H9 (cell line): ENCODE measurements at regions not wholly inside any gene's neighbourhood (a gene's known extent, or its start where the extent isn't known, plus 50 kb on each side); places are given as distances from the start of the nearest gene placed in this dataset.

ENCODE experiments used
- DNase-seq: peaks from one replicate; pipeline ENCODE4 v3.0.0-alpha.2; 2017
- H2AFZ ChIP-seq: one replicate; pipeline ENCODE4 v1.6.1; 2013; ENCODE audit warnings: mild to moderate bottlenecking, low read length, control low read depth, moderate library complexity
- H2AK5ac ChIP-seq: 2 replicates; pipeline ENCODE4 v1.6.1; 2013; ENCODE audit warnings: low read length, control low read depth, mixed read lengths; ENCODE audit not compliant: insufficient read length
- H2BK120ac ChIP-seq: one replicate; pipeline ENCODE4 v1.6.1; 2013; ENCODE audit warnings: low read depth, mild to moderate bottlenecking, low read length, control low read depth, inconsistent platforms; ENCODE audit not compliant: poor library complexity, severe bottlenecking
- H2BK12ac ChIP-seq: 2 replicates; pipeline ENCODE4 v1.6.1; 2013; ENCODE audit warnings: low read length, control low read depth, mixed read lengths, low read depth; ENCODE audit not compliant: insufficient read length
- H2BK15ac ChIP-seq: 2 replicates; pipeline ENCODE4 v1.6.1; 2013; ENCODE audit warnings: low read depth, low read length, control low read depth
- H2BK20ac ChIP-seq: one replicate; pipeline ENCODE4 v1.6.1; 2013; ENCODE audit warnings: low read depth, mild to moderate bottlenecking, low read length, control low read depth, inconsistent platforms; ENCODE audit not compliant: poor library complexity, severe bottlenecking
- H2BK5ac ChIP-seq: 2 replicates; pipeline ENCODE4 v1.6.1; 2013; ENCODE audit warnings: low read length, control low read depth, mixed read lengths; ENCODE audit not compliant: insufficient read length
- H3K14ac ChIP-seq: 2 replicates; pipeline ENCODE4 v1.6.1; 2013; ENCODE audit warnings: low read length, control low read depth; ENCODE audit not compliant: insufficient read depth
- H3K18ac ChIP-seq: 2 replicates; pipeline ENCODE4 v1.6.1; 2013; ENCODE audit warnings: low read depth, mild to moderate bottlenecking, mixed read lengths, low read length, control low read depth; ENCODE audit not compliant: insufficient read length
- H3K23ac ChIP-seq: 2 replicates; pipeline ENCODE4 v1.6.1; 2013; ENCODE audit warnings: low read length, control low read depth, mixed read lengths, low read depth; ENCODE audit not compliant: insufficient read length
- H3K23me2 ChIP-seq: 2 replicates; pipeline ENCODE4 v1.6.1; 2013; ENCODE audit warnings: low read depth, mild to moderate bottlenecking, mixed read lengths, low read length, control low read depth; ENCODE audit not compliant: insufficient read length, poor library complexity, severe bottlenecking
- H3K27ac ChIP-seq: 2 replicates; pipeline ENCODE4 v1.5.1; 2013; ENCODE audit warnings: low read length, control low read depth, mixed read lengths, low read depth; ENCODE audit not compliant: insufficient read length
- H3K27me3 ChIP-seq: 2 replicates; pipeline ENCODE4 v1.6.1; 2013; ENCODE audit warnings: low read length, control low read depth, inconsistent platforms; ENCODE audit not compliant: insufficient read depth
- H3K4ac ChIP-seq: 2 replicates; pipeline ENCODE4 v1.6.1; 2013; ENCODE audit warnings: low read depth, mild to moderate bottlenecking, control low read depth, inconsistent platforms, low read length, moderate library complexity
- H3K4me1 ChIP-seq: 2 replicates; pipeline ENCODE4 v1.6.1; 2013; ENCODE audit warnings: low read length, control low read depth, inconsistent platforms; ENCODE audit not compliant: insufficient read depth
- H3K4me2 ChIP-seq: 2 replicates; pipeline ENCODE4 v1.6.1; 2013; ENCODE audit warnings: low read length, control low read depth, mixed read lengths; ENCODE audit not compliant: insufficient read length, insufficient read depth
- H3K56ac ChIP-seq: 2 replicates; pipeline ENCODE4 v1.6.1; 2013; ENCODE audit warnings: low read depth, mild to moderate bottlenecking, mixed read lengths, low read length, control low read depth; ENCODE audit not compliant: insufficient read length
- H3K79me1 ChIP-seq: 2 replicates; pipeline ENCODE4 v1.6.1; 2013; ENCODE audit warnings: low read depth, mild to moderate bottlenecking, moderate library complexity, low read length, control low read depth, inconsistent platforms; ENCODE audit not compliant: insufficient read depth, poor library complexity, severe bottlenecking
- H3K79me2 ChIP-seq: 2 replicates; pipeline ENCODE4 v1.6.1; 2013; ENCODE audit warnings: low read length, control low read depth, inconsistent platforms; ENCODE audit not compliant: insufficient read depth
- H3K9ac ChIP-seq: 2 replicates; pipeline ENCODE4 v1.6.1; 2013; ENCODE audit warnings: low read length, control low read depth, mixed read lengths; ENCODE audit not compliant: insufficient read length; ENCODE audit errors: extremely low read depth
- H3K9me3 ChIP-seq: one replicate; pipeline ENCODE4 v1.6.1; 2013; ENCODE audit warnings: low read depth, low read length, inconsistent platforms; ENCODE audit not compliant: control insufficient read depth
- H3T11ph ChIP-seq: one replicate; pipeline ENCODE4 v1.6.1; 2013; ENCODE audit warnings: mild to moderate bottlenecking, low read length, control low read depth, inconsistent platforms
- H4K20me1 ChIP-seq: one replicate; pipeline ENCODE4 v1.6.1; 2013; ENCODE audit not compliant: control insufficient read depth, insufficient read length, insufficient read depth
- H4K5ac ChIP-seq: 2 replicates; pipeline ENCODE4 v1.6.1; 2013; ENCODE audit warnings: low read depth, mild to moderate bottlenecking, mixed read lengths, low read length, control low read depth; ENCODE audit not compliant: insufficient read length
- H4K8ac ChIP-seq: replicated peaks from 2 replicates; pipeline ENCODE4 v1.6.1; 2013; ENCODE audit warnings: low read length, control low read depth, mixed read lengths, low read depth; ENCODE audit not compliant: insufficient read length
- H4K91ac ChIP-seq: 2 replicates; pipeline ENCODE4 v1.6.1; 2013; ENCODE audit warnings: low read depth, mild to moderate bottlenecking, moderate library complexity, mixed read lengths, low read length, control low read depth; ENCODE audit not compliant: insufficient read length
- H3K27ac Mint-ChIP-seq, 3 experiments: 2 replicates in 2 of 3; 3 replicates in 1 of 3; pipeline ENCODE4 v1.8.0; 2020 to 2021; ENCODE audit warnings: mixed read lengths in 3 of 3, mild to moderate bottlenecking in 1 of 3, moderate library complexity in 1 of 3
- H3K27me3 Mint-ChIP-seq: 2 replicates; pipeline ENCODE4 v1.8.0; 2021; ENCODE audit warnings: low read depth, mild to moderate bottlenecking, moderate library complexity, mixed read lengths
- H3K36me3 Mint-ChIP-seq, 3 experiments: 2 replicates in 2 of 3; 3 replicates in 1 of 3; pipeline ENCODE4 v1.8.0; 2020 to 2021; ENCODE audit warnings: low read depth in 3 of 3, mixed read lengths in 3 of 3; ENCODE audit not compliant: insufficient read depth in 1 of 3
- H3K4me1 Mint-ChIP-seq, 2 experiments: 2 replicates each; pipeline ENCODE4 v1.8.0; 2020; ENCODE audit warnings: mixed read lengths in 2 of 2
- H3K4me3 Mint-ChIP-seq, 2 experiments: 2 replicates in 1 of 2; 3 replicates in 1 of 2; pipeline ENCODE4 v1.8.0; 2020 to 2021; ENCODE audit warnings: mild to moderate bottlenecking in 2 of 2, mixed read lengths in 2 of 2, moderate library complexity in 1 of 2
- H3K9me3 Mint-ChIP-seq, 2 experiments: 2 replicates in 1 of 2; 3 replicates in 1 of 2; pipeline ENCODE4 v1.8.0; 2020; ENCODE audit warnings: mild to moderate bottlenecking in 2 of 2, mixed read lengths in 2 of 2, moderate library complexity in 1 of 2
- WGBS: extraction: QIAGEN DNeasy Blood & Tissue Kit; methylation state at CpG from one replicate; pipeline ENCODE4 v1.1.7; 2013; ENCODE audit warnings: missing lambda C conversion rate, low lambda C conversion rate, mixed read lengths; ENCODE audit not compliant: insufficient read length; ENCODE audit errors: extremely low coverage; 5-methylcytosine and 5-hydroxymethylcytosine counted together
- TF ChIP-seq, protein P1 (sequence below): fragments of 200-600 bp; sonication (generic); conservative IDR thresholded peaks from 3 replicates; pipeline ENCODE4 v1.8.0; 2021; ENCODE audit warnings: antibody characterized with exemption, mild to moderate bottlenecking

DNA sequence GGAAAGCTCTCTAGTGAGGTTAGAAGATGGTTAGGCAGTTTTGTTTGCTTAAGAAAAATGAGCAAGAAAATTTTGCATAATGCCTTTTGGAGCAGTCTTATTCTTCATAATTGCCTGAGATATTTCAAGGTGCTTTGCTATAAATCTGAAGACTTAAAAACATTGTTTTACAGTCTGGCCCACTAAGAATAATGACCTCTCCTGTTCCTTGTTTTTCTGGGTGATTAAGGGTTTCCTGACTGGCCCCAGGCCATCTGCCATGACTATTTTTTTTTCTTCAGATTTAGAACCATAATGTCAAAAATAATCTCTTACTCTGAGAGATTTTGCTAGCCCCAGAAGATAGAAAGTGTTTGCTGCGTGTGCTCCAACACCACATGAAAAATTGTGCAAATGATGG, 72.3 kb upstream of the CENPW start:
- no peak overlapping the region for H2BK12ac ChIP-seq
- no peaks in the 10 kb centered on the region for H3K4me1 ChIP-seq
- H3K4me1 Mint-ChIP-seq: no peaks in the 10 kb centered on the region
- no peak overlapping the region for H3K56ac ChIP-seq
- H2BK15ac ChIP-seq: no peak overlapping the region
- H4K5ac ChIP-seq: no peak overlapping the region
- TF ChIP-seq, protein P1, sequence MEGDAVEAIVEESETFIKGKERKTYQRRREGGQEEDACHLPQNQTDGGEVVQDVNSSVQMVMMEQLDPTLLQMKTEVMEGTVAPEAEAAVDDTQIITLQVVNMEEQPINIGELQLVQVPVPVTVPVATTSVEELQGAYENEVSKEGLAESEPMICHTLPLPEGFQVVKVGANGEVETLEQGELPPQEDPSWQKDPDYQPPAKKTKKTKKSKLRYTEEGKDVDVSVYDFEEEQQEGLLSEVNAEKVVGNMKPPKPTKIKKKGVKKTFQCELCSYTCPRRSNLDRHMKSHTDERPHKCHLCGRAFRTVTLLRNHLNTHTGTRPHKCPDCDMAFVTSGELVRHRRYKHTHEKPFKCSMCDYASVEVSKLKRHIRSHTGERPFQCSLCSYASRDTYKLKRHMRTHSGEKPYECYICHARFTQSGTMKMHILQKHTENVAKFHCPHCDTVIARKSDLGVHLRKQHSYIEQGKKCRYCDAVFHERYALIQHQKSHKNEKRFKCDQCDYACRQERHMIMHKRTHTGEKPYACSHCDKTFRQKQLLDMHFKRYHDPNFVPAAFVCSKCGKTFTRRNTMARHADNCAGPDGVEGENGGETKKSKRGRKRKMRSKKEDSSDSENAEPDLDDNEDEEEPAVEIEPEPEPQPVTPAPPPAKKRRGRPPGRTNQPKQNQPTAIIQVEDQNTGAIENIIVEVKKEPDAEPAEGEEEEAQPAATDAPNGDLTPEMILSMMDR: no peak
- no peaks in the 10 kb centered on the region for H4K20me1 ChIP-seq
- no peak overlapping the region for H3T11ph ChIP-seq
- no peaks in the 10 kb centered on the region for H3K79me2 ChIP-seq
- no peak overlapping the region for H3K27ac Mint-ChIP-seq
- no peak overlapping the region for H2AFZ ChIP-seq
- H2BK5ac ChIP-seq: no peak overlapping the region
- no peak overlapping the region for H3K14ac ChIP-seq
- no peak overlapping the region for H3K4me3 Mint-ChIP-seq
- no peak overlapping the region for H3K9ac ChIP-seq
- H3K27me3 ChIP-seq: no peaks in the 10 kb centered on the region
- no peak overlapping the region for H3K23ac ChIP-seq
- H3K27ac ChIP-seq: no peak overlapping the region
- no peak overlapping the region for H4K8ac ChIP-seq
- no peak overlapping the region for H2BK120ac ChIP-seq
- H3K4ac ChIP-seq: no peak overlapping the region
- DNase-seq: no peak
- H3K9me3 ChIP-seq: no peaks in the 10 kb centered on the region
- no peaks in the 10 kb centered on the region for H3K23me2 ChIP-seq
- WGBS: no CpG with 5 or more reads among the region's 1 CpG
- H2AK5ac ChIP-seq: no peak overlapping the region
- H2BK20ac ChIP-seq: no peak overlapping the region
- H4K91ac ChIP-seq: no peak overlapping the region
- no peaks in the 10 kb centered on the region for H3K9me3 Mint-ChIP-seq
- no peaks in the 10 kb centered on the region for H3K36me3 Mint-ChIP-seq
- H3K27me3 Mint-ChIP-seq: no peaks in the 10 kb centered on the region
- H3K79me1 ChIP-seq: no peaks in the 10 kb centered on the region
- no peak overlapping the region for H3K4me2 ChIP-seq
- no peak overlapping the region for H3K18ac ChIP-seq
